ENCODE measurements at regions not wholly inside any gene's neighbourhood (a gene's known extent, or its start where the extent isn't known, plus 50 kb on each side); places are given as distances from the start of the nearest gene placed in this dataset.

- no peak for DNase-seq
These were observed 272.0 kb downstream of the HHIPL2 start for GRCh38 chr1:222275729-222276465.

GRCh38 chr1:222275001-222275728 lies 272.7 kb downstream of the HHIPL2 start:
- H3K9me3 ChIP-seq = no peaks in the 10 kb centered on the region
- TF ChIP-seq POLR2AphosphoS5 (IDR thresholded peaks at IDR 0.05) (no peak), CTCF (IDR thresholded peaks at IDR 0.05) (no peak), POLR2A (IDR thresholded peaks at IDR 0.05) (no peak), EP300 (IDR thresholded peaks at IDR 0.05; ENCODE audit: low read depth) (no peak)
- DNase-seq = no peak
- H3K27ac ChIP-seq = no peak overlapping the region
- WGBS, 2 donors (ENCODE audit: low coverage in 1 of 2) = 80 to 90% methylated on average over 2 to 4 of the region's 4 CpGs
- no peaks in the 10 kb centered on the region for H3K36me3 ChIP-seq
- in situ Hi-C loops (cut with MboI; ENCODE audit: low pct_ligation_motif_present in 1 of 4, low pct_unique_long_range_greater_than_20kb in 1 of 4, low sequenced_read_pairs in 3 of 4) (no loop called here), intact Hi-C loops (cut with DNase I; ENCODE audit: low total_unique reads) (no loop called here)
- H3K4me1 ChIP-seq = no peaks in the 10 kb centered on the region
- no peak overlapping the region for H3K4me3 ChIP-seq
- H3K27me3 ChIP-seq = no peaks in the 10 kb centered on the region

More at GRCh38 chr1:222275729-222276465, 272.0 kb downstream of the HHIPL2 start:
- in situ Hi-C loops (cut with MboI; ENCODE audit: low pct_ligation_motif_present in 1 of 4, low pct_unique_long_range_greater_than_20kb in 1 of 4, low sequenced_read_pairs in 3 of 4) = no loop called here
- no peak overlapping the region for H3K4me3 ChIP-seq
- H3K9me3 ChIP-seq = no peaks in the 10 kb centered on the region
- H3K36me3 ChIP-seq = no peaks in the 10 kb centered on the region
- TF ChIP-seq EP300 (IDR thresholded peaks at IDR 0.05; ENCODE audit: low read depth) = no peak
- TF ChIP-seq CTCF (IDR thresholded peaks at IDR 0.05) = no peak
- TF ChIP-seq POLR2AphosphoS5 (IDR thresholded peaks at IDR 0.05) = no peak
- no peak for TF ChIP-seq POLR2A (IDR thresholded peaks at IDR 0.05)
- no peaks in the 10 kb centered on the region for H3K27me3 ChIP-seq
- intact Hi-C loops (cut with DNase I; ENCODE audit: low total_unique reads) = no loop called here
- 73 to 90% methylated on average over 2 to 6 of the region's 6 CpGs for WGBS, 2 donors (ENCODE audit: low coverage in 1 of 2)
- no peaks in the 10 kb centered on the region for H3K4me1 ChIP-seq
- no peak overlapping the region for H3K27ac ChIP-seq

GRCh38 chr1:222266223-222267196 lies 281.4 kb downstream of the HHIPL2 start:
- DNase-seq = no peak
- Histone ChIP-seq H3K4me1 (no peaks in the 10 kb centered on the region), H3K36me3 (no peaks in the 10 kb centered on the region), H3K4me3 (no peak overlapping the region), H3K27me3 (no peaks in the 10 kb centered on the region), H3K27ac (no peak overlapping the region), H3K9me3 (no peaks in the 10 kb centered on the region)
- intact Hi-C loops (cut with DNase I; ENCODE audit: low total_unique reads) (no loop called here), in situ Hi-C loops (cut with MboI; ENCODE audit: low pct_ligation_motif_present in 1 of 4, low pct_unique_long_range_greater_than_20kb in 1 of 4, low sequenced_read_pairs in 3 of 4) (no loop called here)
- 63 to 80% methylated on average over 7 to 14 of the region's 14 CpGs for WGBS, 2 donors (ENCODE audit: low coverage in 1 of 2)
- TF ChIP-seq CTCF (IDR thresholded peaks at IDR 0.05) (no peak), POLR2AphosphoS5 (IDR thresholded peaks at IDR 0.05) (no peak), POLR2A (IDR thresholded peaks at IDR 0.05) (no peak), EP300 (IDR thresholded peaks at IDR 0.05; ENCODE audit: low read depth) (no peak)

- in situ Hi-C loops (cut with MboI; ENCODE audit: low pct_ligation_motif_present in 1 of 4, low pct_unique_long_range_greater_than_20kb in 1 of 4, low sequenced_read_pairs in 3 of 4) (no loop called here), intact Hi-C loops (cut with DNase I; ENCODE audit: low total_unique reads) (no loop called here)
- no peak for DNase-seq
- no peak for TF ChIP-seq CTCF (IDR thresholded peaks at IDR 0.05)
- TF ChIP-seq POLR2A (IDR thresholded peaks at IDR 0.05) = no peak
- TF ChIP-seq EP300 (IDR thresholded peaks at IDR 0.05; ENCODE audit: low read depth) = no peak
- TF ChIP-seq POLR2AphosphoS5 (IDR thresholded peaks at IDR 0.05) = no peak
- H3K27ac ChIP-seq = no peak overlapping the region
- WGBS, 2 donors (ENCODE audit: low coverage in 1 of 2) = 68 to 89% methylated on average over 2 of the region's 2 CpGs
- H3K27me3 ChIP-seq = no peaks in the 10 kb centered on the region
- no peaks in the 10 kb centered on the region for H3K36me3 ChIP-seq
- H3K4me1 ChIP-seq = no peaks in the 10 kb centered on the region
- H3K9me3 ChIP-seq = no peaks in the 10 kb centered on the region
- no peak overlapping the region for H3K4me3 ChIP-seq
These were observed 284.1 kb downstream of the HHIPL2 start for GRCh38 chr1:222263791-222264190.
